Coronary artery (tissue), 2 donors: ENCODE measurements at regions not wholly inside any gene's neighbourhood (a gene's known extent, or its start where the extent isn't known, plus 50 kb on each side); places are given as distances from the start of the nearest gene placed in this dataset.

Source experiments
- DNase-seq: peaks from one replicate; pipeline ENCODE4 v3.0.0-alpha.2; 2017; ENCODE audit warnings: low spot score
- H3K27ac ChIP-seq, 2 donors: fragments of 200-600 bp; sonication (generic); one replicate each; pipeline ENCODE4 v1.5.1; 2016 to 2019
- H3K4me3 ChIP-seq: fragments of 200-600 bp; sonication (generic); 2 replicates; pipeline ENCODE4 v1.5.1; 2016; ENCODE audit warnings: mild to moderate bottlenecking, moderate library complexity
- CTCF ChIP-seq: fragments of 200-600 bp; sonication (generic); IDR thresholded peaks from one replicate; pipeline ENCODE4 v1.5.1; 2019; ENCODE audit warnings: antibody characterized with exemption

- Histone ChIP-seq H3K4me3 (no peak overlapping the region), H3K27ac (no peak overlapping the region)
- no peak for TF ChIP-seq CTCF
- no peak for DNase-seq
These were observed 628.0 kb downstream of the TMEM114 start for GRCh38 chr16:7962091-7962879.

GRCh38 chr16:7957151-7957550, 624.5 kb downstream of the RBFOX1 start:
- DNase-seq: no peak
- no peak overlapping the region for H3K4me3 ChIP-seq
- no peak overlapping the region for H3K27ac ChIP-seq
- no peak for TF ChIP-seq CTCF

- Histone ChIP-seq H3K4me3 (no peak overlapping the region), H3K27ac (no peak overlapping the region)
- DNase-seq: no peak
- TF ChIP-seq CTCF: no peak
These were observed 620.7 kb downstream of the RBFOX1 start for GRCh38 chr16:7953360-7953759.

GRCh38 chr16:7946142-7946541, 613.5 kb downstream of the RBFOX1 start:
- no peak overlapping the region for H3K4me3 ChIP-seq
- H3K27ac ChIP-seq: no peak overlapping the region
- TF ChIP-seq CTCF: no peak
- DNase-seq: no peak

- DNase-seq: no peak
- TF ChIP-seq CTCF: no peak
- Histone ChIP-seq H3K27ac (no peak overlapping the region), H3K4me3 (no peak overlapping the region)
These were observed 605.5 kb downstream of the RBFOX1 start for GRCh38 chr16:7938175-7938574.

GRCh38 chr16:7921345-7921744, 588.7 kb downstream of the RBFOX1 start:
- DNase-seq: no peak
- TF ChIP-seq CTCF: no peak
- H3K4me3 ChIP-seq: no peak overlapping the region
- H3K27ac ChIP-seq: no peak overlapping the region

GRCh38 chr16:7919782-7920181, 587.1 kb downstream of the RBFOX1 start:
- Histone ChIP-seq H3K27ac (no peak overlapping the region), H3K4me3 (no peak overlapping the region)
- no peak for DNase-seq
- no peak for TF ChIP-seq CTCF
